ENCODE measurements at regions not wholly inside any gene's neighbourhood (a gene's known extent, or its start where the extent isn't known, plus 50 kb on each side); places are given as distances from the start of the nearest gene placed in this dataset.

DNA sequence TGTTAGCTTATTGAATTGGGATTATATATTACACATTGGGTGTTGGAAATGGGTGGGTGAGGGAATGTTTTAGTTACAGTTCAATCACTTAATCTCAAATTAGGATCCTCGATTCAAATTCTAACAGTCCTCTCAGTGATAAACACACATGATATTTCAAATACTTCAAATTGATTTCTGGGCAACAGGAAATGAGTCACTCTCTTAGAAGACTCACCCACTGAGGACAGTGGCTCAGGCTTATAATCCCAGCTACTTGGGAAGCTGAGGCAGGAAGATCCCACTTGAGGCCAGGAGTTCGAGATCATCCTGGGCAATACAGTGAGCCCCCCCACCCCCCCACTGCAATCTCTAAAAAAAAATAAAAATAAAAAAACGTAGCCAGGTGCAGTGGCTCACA lies 435.3 kb downstream of the KLF12 start (continued):
- TF ChIP-seq, protein P1, sequence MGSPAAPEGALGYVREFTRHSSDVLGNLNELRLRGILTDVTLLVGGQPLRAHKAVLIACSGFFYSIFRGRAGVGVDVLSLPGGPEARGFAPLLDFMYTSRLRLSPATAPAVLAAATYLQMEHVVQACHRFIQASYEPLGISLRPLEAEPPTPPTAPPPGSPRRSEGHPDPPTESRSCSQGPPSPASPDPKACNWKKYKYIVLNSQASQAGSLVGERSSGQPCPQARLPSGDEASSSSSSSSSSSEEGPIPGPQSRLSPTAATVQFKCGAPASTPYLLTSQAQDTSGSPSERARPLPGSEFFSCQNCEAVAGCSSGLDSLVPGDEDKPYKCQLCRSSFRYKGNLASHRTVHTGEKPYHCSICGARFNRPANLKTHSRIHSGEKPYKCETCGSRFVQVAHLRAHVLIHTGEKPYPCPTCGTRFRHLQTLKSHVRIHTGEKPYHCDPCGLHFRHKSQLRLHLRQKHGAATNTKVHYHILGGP (tag by site-specific recombination; IDR thresholded peaks at IDR 0.05), result no peak
- TF ChIP-seq ZSCAN16 (tag by site-specific recombination; IDR thresholded peaks at IDR 0.05) (no peak), ZNF292 (tag by site-specific recombination; IDR thresholded peaks at IDR 0.05; ENCODE audit: borderline replicate concordance, low read depth) (no peak), ZNF169 (tag by site-specific recombination; IDR thresholded peaks at IDR 0.05) (no peak), ZNF239 (tag by site-specific recombination; IDR thresholded peaks at IDR 0.05) (no peak)
- TF ChIP-seq, protein P2, sequence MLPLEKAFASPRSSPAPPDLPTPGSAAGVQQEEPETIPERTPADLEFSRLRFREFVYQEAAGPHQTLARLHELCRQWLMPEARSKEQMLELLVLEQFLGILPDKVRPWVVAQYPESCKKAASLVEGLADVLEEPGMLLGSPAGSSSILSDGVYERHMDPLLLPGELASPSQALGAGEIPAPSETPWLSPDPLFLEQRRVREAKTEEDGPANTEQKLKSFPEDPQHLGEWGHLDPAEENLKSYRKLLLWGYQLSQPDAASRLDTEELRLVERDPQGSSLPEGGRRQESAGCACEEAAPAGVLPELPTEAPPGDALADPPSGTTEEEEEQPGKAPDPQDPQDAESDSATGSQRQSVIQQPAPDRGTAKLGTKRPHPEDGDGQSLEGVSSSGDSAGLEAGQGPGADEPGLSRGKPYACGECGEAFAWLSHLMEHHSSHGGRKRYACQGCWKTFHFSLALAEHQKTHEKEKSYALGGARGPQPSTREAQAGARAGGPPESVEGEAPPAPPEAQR (tag by site-specific recombination; IDR thresholded peaks at IDR 0.05), result no peak

DNA sequence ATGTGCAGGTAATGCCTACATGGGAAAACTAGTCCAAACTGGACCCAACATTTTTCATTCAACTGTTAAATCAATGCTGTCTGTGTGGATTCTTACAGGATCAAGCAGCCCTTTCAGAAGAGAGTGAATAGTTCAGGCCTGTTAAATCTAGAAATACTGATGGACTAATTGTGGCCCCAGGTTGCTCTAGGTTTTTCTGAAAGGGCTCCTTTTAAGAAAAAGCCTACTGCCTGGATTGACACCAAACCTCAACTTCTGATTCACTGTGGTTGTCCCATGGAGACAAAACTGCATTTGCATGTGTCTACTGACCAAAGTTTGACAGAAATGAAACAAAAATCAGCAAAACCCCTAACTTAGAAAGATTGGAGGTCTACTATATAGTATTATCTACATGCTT lies 437.0 kb downstream of the KLF12 start:
- no peak overlapping the region for H3K4me3 ChIP-seq (ENCODE audit: low read depth, low read length)
- ChIA-PET POLR2A (no interaction called here), CTCF (no interaction called here)
- TF ChIP-seq ZNF426 (tag by site-specific recombination; IDR thresholded peaks at IDR 0.05) (no peak), GFI1B (tag by site-specific recombination; IDR thresholded peaks at IDR 0.05) (no peak), ZNF169 (tag by site-specific recombination; IDR thresholded peaks at IDR 0.05) (no peak), HOXA7 (CRISPR knock-in tag; IDR thresholded peaks at IDR 0.05; ENCODE audit: borderline replicate concordance) (no peak), ZFP37 (tag by site-specific recombination; IDR thresholded peaks at IDR 0.05) (no peak), ZNF302 (tag by site-specific recombination; IDR thresholded peaks at IDR 0.05; ENCODE audit: low read depth) (no peak), ZNF48 (tag by site-specific recombination; IDR thresholded peaks at IDR 0.05) (no peak)
- TF ChIP-seq, protein P3, sequence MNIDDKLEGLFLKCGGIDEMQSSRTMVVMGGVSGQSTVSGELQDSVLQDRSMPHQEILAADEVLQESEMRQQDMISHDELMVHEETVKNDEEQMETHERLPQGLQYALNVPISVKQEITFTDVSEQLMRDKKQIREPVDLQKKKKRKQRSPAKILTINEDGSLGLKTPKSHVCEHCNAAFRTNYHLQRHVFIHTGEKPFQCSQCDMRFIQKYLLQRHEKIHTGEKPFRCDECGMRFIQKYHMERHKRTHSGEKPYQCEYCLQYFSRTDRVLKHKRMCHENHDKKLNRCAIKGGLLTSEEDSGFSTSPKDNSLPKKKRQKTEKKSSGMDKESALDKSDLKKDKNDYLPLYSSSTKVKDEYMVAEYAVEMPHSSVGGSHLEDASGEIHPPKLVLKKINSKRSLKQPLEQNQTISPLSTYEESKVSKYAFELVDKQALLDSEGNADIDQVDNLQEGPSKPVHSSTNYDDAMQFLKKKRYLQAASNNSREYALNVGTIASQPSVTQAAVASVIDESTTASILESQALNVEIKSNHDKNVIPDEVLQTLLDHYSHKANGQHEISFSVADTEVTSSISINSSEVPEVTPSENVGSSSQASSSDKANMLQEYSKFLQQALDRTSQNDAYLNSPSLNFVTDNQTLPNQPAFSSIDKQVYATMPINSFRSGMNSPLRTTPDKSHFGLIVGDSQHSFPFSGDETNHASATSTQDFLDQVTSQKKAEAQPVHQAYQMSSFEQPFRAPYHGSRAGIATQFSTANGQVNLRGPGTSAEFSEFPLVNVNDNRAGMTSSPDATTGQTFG (tag by site-specific recombination; IDR thresholded peaks at IDR 0.05; ENCODE audit: borderline replicate concordance), result no peak
- TF ChIP-seq, protein P4, sequence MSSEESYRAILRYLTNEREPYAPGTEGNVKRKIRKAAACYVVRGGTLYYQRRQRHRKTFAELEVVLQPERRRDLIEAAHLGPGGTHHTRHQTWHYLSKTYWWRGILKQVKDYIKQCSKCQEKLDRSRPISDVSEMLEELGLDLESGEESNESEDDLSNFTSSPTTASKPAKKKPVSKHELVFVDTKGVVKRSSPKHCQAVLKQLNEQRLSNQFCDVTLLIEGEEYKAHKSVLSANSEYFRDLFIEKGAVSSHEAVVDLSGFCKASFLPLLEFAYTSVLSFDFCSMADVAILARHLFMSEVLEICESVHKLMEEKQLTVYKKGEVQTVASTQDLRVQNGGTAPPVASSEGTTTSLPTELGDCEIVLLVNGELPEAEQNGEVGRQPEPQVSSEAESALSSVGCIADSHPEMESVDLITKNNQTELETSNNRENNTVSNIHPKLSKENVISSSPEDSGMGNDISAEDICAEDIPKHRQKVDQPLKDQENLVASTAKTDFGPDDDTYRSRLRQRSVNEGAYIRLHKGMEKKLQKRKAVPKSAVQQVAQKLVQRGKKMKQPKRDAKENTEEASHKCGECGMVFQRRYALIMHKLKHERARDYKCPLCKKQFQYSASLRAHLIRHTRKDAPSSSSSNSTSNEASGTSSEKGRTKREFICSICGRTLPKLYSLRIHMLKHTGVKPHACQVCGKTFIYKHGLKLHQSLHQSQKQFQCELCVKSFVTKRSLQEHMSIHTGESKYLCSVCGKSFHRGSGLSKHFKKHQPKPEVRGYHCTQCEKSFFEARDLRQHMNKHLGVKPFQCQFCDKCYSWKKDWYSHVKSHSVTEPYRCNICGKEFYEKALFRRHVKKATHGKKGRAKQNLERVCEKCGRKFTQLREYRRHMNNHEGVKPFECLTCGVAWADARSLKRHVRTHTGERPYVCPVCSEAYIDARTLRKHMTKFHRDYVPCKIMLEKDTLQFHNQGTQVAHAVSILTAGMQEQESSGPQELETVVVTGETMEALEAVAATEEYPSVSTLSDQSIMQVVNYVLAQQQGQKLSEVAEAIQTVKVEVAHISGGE (tag by site-specific recombination; conservative IDR thresholded peaks at IDR 0.05; ENCODE audit: low read depth), result no peak
- TF ChIP-seq, protein P5, sequence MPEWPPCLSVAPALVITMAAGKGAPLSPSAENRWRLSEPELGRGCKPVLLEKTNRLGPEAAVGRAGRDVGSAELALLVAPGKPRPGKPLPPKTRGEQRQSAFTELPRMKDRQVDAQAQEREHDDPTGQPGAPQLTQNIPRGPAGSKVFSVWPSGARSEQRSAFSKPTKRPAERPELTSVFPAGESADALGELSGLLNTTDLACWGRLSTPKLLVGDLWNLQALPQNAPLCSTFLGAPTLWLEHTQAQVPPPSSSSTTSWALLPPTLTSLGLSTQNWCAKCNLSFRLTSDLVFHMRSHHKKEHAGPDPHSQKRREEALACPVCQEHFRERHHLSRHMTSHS (tag by site-specific recombination; IDR thresholded peaks at IDR 0.05), result no peak
- H3K27ac ChIP-seq (ENCODE audit: extremely low read depth, low read depth, low read length), result no peak overlapping the region
- H3K9me3 ChIP-seq (ENCODE audit: control insufficient read depth, insufficient read depth, low read depth, low read length), result no peaks in the 10 kb centered on the region
- peaks cover 0 to 26% of the 10 kb centered on the region in 2 experiments; a peak in 1 of 3 replicates for H3K36me3 ChIP-seq (ENCODE audit: control insufficient read depth in 2 of 2, insufficient read depth in 1 of 2, low read length in 2 of 2)
- H3K4me1 ChIP-seq (ENCODE audit: control insufficient read depth, insufficient read depth, low read length), result no peaks in the 10 kb centered on the region

All from HEK293 (cell line).